Astrocyte (in vitro differentiated cells and primary cell): ENCODE measurements at regions not wholly inside any gene's neighbourhood (a gene's known extent, or its start where the extent isn't known, plus 50 kb on each side); places are given as distances from the start of the nearest gene placed in this dataset.

ENCODE experiments used
- CTCF ChIP-seq: IDR thresholded peaks from 2 replicates; pipeline ENCODE4 v1.5.1; 2011; ENCODE audit warnings: low read depth, mild to moderate bottlenecking, inconsistent platforms, low read length, moderate library complexity; ENCODE audit not compliant: insufficient read depth
- EZH2 ChIP-seq: IDR thresholded peaks from 2 replicates; pipeline ENCODE4 v1.6.1; 2012; ENCODE audit warnings: mild to moderate bottlenecking, low read length, inconsistent platforms; ENCODE audit not compliant: insufficient read depth

- no peak for TF ChIP-seq CTCF
- no peak for TF ChIP-seq EZH2
These were observed 524.3 kb downstream of the MTRR start for GRCh38 chr5:8393240-8393639.
